Epithelial cell of esophagus (primary cell): ENCODE measurements at regions not wholly inside any gene's neighbourhood (a gene's known extent, or its start where the extent isn't known, plus 50 kb on each side); places are given as distances from the start of the nearest gene placed in this dataset.
"Not testable (repeated sequence)": the region's sequence is repeated elsewhere in the genome, so short reads cannot be mapped to it uniquely, and the experiment has no call there.

Experiments
- DNase-seq: peaks from one replicate; pipeline ENCODE4 v3.0.0; 2010; ENCODE audit warnings: low read depth
- H3K4me3 ChIP-seq: 2 replicates; pipeline ENCODE4 v1.5.1; 2011; ENCODE audit warnings: mild to moderate bottlenecking, low read length, control low read depth
- TF ChIP-seq, protein P1 (sequence below): IDR thresholded peaks from 2 replicates; pipeline ENCODE4 v1.5.1; 2011; ENCODE audit warnings: low read depth, mild to moderate bottlenecking, low read length, control low read depth, inconsistent platforms; ENCODE audit not compliant: insufficient read depth; ENCODE audit errors: missing control alignments

DNA sequence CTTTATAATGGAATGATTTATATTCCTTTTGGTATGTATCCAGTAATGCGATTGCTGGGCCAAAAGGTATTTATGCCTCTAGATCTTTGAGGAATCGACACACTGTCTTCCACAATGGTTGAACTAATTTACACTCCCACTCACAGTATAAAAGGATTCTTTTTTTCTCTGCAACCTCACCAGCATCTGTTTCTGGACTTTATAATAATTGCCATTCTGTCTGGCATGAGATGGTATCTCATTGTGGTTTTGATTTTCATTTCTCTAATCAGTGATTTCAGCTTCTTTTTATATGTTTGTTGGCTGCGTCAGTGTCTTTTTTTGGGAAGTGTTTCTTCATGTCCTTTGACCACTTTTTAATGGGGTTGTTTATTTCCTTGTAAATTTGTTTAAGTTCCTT is 679.3 kb downstream of the JRKL start:
- H3K4me3 ChIP-seq = no peak overlapping the region
- DNase-seq = no peak
- TF ChIP-seq, protein P1, sequence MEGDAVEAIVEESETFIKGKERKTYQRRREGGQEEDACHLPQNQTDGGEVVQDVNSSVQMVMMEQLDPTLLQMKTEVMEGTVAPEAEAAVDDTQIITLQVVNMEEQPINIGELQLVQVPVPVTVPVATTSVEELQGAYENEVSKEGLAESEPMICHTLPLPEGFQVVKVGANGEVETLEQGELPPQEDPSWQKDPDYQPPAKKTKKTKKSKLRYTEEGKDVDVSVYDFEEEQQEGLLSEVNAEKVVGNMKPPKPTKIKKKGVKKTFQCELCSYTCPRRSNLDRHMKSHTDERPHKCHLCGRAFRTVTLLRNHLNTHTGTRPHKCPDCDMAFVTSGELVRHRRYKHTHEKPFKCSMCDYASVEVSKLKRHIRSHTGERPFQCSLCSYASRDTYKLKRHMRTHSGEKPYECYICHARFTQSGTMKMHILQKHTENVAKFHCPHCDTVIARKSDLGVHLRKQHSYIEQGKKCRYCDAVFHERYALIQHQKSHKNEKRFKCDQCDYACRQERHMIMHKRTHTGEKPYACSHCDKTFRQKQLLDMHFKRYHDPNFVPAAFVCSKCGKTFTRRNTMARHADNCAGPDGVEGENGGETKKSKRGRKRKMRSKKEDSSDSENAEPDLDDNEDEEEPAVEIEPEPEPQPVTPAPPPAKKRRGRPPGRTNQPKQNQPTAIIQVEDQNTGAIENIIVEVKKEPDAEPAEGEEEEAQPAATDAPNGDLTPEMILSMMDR = no peak

DNA sequence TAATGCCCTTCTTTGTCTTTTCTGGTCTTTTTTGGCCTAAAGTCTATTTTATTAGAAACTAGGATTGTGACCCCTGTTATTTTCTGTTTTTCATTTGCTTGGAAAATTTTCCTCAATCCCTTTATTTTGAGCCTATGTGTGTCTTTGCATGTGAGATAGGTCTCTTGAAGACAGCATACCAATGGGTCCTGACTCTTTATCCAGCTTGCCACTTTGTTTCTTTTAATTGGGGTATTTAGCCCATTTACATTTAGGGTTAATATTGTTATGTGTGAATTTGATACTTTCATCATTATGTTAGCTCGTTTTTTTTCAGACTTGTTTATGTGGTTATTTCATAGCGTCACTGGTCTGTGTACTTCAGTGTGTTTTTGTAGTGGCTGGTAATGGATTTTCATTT is 682.6 kb downstream of the JRKL start:
- no peak overlapping the region for H3K4me3 ChIP-seq
- TF ChIP-seq, protein P1 = no peak
- no peak for DNase-seq

DNA sequence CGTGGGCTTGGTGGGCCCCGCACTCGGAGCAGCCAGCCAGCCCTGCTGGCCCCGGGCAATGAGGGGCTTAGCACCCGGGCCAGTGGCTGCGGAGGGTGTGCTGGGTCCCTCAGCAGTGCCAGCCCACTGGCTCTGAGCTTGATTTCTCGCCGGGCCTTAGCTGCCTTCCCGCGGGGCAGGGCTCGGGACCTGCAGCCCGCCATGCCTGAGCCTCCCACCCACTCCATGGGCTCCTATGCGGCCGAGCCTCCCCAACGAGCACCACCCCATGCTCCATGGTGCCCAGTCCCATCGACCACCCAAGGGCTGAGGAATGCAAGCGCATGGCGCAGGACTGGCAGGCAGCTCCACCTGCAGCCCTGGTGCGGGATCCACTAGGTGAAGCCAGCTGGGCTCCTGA is 686.9 kb downstream of the JRKL start:
- not testable (repeated sequence) for H3K4me3 ChIP-seq, DNase-seq

DNA sequence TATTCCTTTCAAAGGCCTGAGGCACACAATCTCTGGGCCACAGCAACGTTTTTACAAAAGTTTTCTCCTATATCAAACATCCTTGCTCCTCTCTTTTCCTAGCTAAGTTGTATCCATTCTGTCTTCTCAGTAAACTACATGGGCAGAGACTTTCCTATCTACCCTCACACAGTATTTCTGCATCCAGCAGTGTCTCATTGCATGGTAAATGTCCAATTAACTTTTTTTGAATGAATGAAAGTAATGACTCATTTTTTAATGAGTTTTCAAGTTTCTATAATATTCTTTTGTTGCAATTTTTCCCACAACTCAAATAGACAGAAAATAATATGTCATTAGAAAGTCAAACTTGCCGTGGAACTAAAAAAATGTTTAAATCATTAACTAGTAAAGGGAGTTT is 688.6 kb downstream of the JRKL start:
- TF ChIP-seq, protein P1 = no peak
- DNase-seq = no peak
- H3K4me3 ChIP-seq = no peak overlapping the region

DNA sequence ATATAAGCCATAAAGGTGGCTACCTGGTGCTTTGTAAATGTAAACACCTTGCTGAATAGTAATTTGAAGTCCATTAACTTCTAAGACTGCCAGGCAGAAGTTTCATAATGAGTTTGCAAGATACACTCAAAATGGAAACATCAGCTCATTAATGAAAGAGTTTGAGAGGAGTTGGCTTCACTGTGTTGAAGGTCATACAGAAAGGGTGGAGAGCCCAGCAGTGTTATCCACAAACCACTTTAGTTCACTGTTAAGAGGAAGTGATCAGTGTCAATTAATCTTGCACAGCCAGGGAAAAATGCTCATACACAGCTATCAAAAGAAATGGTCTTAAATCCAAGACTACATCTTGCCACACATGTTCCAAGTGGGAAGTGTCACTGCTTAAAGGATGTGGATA is 689.4 kb downstream of the JRKL start:
- TF ChIP-seq, protein P1 = no peak
- no peak overlapping the region for H3K4me3 ChIP-seq
- DNase-seq = no peak

DNA sequence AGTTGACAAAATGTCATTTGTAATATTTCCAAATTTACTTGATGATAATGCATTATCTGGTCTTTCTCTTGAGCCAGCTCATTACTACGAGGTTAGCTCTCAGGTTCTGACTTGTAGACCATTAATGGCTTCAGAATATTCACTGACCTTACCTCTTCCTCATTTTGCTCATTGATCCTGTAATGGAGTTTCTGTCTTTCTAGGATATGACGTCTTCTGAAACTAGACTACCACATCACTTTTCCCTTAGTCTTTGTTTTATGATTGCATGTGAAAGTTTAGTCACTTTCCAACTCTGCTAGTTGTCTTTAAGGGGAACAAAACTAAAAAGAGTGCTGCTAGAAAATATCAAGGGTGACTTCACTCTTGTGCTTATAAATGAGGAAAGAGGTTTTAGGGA is 697.6 kb downstream of the JRKL start:
- H3K4me3 ChIP-seq = no peak overlapping the region
- no peak for DNase-seq
- TF ChIP-seq, protein P1 = no peak

DNA sequence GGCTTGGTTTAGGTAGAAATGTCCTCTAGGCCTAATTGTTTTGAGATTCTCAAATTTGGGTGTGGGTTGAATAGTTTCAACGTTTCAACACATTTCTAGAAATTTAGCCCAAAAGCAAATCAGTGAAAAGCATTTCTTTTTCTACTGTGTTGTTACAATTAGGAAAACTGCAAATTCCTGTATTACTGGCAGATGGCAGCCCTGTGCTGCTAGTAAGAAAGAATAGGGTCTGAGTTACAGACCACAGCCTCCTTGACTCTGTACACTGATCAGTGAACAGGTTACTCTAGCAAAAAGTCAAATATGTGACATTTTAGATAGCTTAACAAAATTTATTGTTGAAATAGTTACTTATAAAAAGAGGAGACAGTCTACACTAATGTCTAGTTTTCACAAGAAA is 703.0 kb downstream of the JRKL start:
- TF ChIP-seq, protein P1 = no peak
- no peak overlapping the region for H3K4me3 ChIP-seq
- no peak for DNase-seq

DNA sequence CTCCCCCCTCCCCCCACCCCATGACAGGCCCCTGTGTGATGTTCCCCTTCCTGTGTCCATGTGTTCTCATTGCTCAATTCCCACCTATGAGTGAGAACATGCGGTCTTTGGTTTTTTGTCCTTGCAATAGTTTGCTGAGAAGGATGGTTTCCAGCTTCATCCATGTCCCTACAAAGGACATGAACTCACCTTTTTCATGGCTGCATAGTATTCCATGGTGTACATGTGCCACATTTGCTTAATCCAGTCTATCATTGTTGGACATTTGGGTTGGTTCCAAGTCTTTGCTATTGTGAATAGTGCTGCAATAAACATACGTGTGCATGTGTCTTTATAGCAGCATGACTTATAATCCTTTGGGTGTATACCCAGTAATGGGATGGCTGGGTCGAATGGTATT is 712.4 kb downstream of the JRKL start:
- DNase-seq, H3K4me3 ChIP-seq: not testable (repeated sequence)
